Peyer's patch (tissue), 4 donors: ENCODE measurements at regions not wholly inside any gene's neighbourhood (a gene's known extent, or its start where the extent isn't known, plus 50 kb on each side); places are given as distances from the start of the nearest gene placed in this dataset.

Experiments
- POLR2A ChIP-seq, 2 donors: fragments of 450-650 bp; IDR thresholded peaks; one replicate each; pipeline ENCODE4 v1.5.1; 2017; ENCODE audit warnings: antibody characterized with exemption in 2 of 2, mild to moderate bottlenecking in 2 of 2, moderate library complexity in 2 of 2
- TF ChIP-seq, protein P1 (sequence below), 6 experiments: fragments of 450-650 bp in 4 of 6; fragments of 200-600 bp in 2 of 6; sonication (generic) in 1 of 6; IDR thresholded peaks; one replicate each; pipeline ENCODE4 v1.5.1; 2017 to 2019; ENCODE audit warnings: antibody characterized with exemption in 6 of 6, mild to moderate bottlenecking in 3 of 6, moderate library complexity in 1 of 6

DNA sequence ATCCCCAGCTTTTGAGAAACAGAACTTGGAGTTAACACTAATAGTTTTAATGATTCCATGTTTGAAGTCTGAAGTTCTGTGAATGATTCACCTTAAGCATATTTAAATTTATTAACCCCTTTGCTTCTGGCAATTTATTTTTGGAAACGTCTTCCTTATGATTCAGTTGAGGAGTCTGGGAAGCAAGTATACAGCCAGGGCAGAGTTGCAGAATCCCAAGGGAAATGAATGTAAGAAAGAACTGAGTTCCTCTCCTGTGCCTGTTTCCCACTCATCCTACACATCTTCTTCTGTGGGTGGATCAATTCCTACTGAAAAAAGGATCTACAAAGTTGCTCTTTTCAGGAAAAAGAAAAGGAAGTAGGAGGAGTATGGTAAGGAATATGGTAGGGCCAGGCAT, 108.2 kb upstream of the CCDC91 start:
- TF ChIP-seq, protein P1, sequence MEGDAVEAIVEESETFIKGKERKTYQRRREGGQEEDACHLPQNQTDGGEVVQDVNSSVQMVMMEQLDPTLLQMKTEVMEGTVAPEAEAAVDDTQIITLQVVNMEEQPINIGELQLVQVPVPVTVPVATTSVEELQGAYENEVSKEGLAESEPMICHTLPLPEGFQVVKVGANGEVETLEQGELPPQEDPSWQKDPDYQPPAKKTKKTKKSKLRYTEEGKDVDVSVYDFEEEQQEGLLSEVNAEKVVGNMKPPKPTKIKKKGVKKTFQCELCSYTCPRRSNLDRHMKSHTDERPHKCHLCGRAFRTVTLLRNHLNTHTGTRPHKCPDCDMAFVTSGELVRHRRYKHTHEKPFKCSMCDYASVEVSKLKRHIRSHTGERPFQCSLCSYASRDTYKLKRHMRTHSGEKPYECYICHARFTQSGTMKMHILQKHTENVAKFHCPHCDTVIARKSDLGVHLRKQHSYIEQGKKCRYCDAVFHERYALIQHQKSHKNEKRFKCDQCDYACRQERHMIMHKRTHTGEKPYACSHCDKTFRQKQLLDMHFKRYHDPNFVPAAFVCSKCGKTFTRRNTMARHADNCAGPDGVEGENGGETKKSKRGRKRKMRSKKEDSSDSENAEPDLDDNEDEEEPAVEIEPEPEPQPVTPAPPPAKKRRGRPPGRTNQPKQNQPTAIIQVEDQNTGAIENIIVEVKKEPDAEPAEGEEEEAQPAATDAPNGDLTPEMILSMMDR (IDR thresholded peaks at IDR 0.05) = no peak
- TF ChIP-seq POLR2A (IDR thresholded peaks at IDR 0.05) = no peak
